HCT116 (cell line): ENCODE measurements at regions not wholly inside any gene's neighbourhood (a gene's known extent, or its start where the extent isn't known, plus 50 kb on each side); places are given as distances from the start of the nearest gene placed in this dataset.
A peak's percentile ranks its signal among the peaks of the same experiment; 100 is the strongest.

ENCODE experiments used
- ATAC-seq: fragments of 200-7000 bp; cut with Tn5 transposase; 2 replicates; pipeline ENCODE4 v1.9.1; 2020; ENCODE audit warnings: mild to moderate bottlenecking, moderate library complexity
- BruUV-seq: library from RNA; stranded (reverse); fragments of 400-500 nt; replicated peaks from 2 replicates; lab custom pipeline; 2021; lab: Mats Ljungman, UMichigan
- CTCF ChIA-PET: fragments of 300-600 bp; sonication (Branson Sonifier 250); formaldehyde crosslinking; loops from one replicate; lab custom pipeline; 2021; ENCODE audit warnings: antibody characterized with exemption; lab: Charles Lee
- POLR2A ChIA-PET: fragments of 300-600, 350-600 bp; sonication (Branson Sonifier 250); formaldehyde crosslinking; loops from one replicate; lab custom pipeline; 2021; ENCODE audit warnings: antibody characterized with exemption; lab: Charles Lee
- RAD21 ChIA-PET, 2 experiments: fragments of 300-600 bp; sonication (Branson Sonifier 250); formaldehyde crosslinking; loops; one replicate each; lab custom pipeline; 2023; ENCODE audit warnings: low total read pairs in 2 of 2; ENCODE audit not compliant: uncharacterized antibody in 2 of 2, unreplicated experiment in 2 of 2, low non-redundant PET in 1 of 2; lab: Charles Lee
- DNase-seq: peaks from one replicate; pipeline ENCODE4 v3.0.0-alpha.2; 2010; ENCODE audit warnings: low read depth, low spot score
- H2AFZ ChIP-seq: fragments of 200-600 bp; shearing (Covaris generic), sonication (generic); 2 replicates; pipeline ENCODE4 v1.6.1; 2017; ENCODE audit warnings: low read depth, mixed run types, mixed read lengths, antibody characterized with exemption, low read length; ENCODE audit not compliant: poor library complexity, severe bottlenecking
- H3K27ac ChIP-seq: 2 replicates; pipeline ENCODE4 v1.5.1; 2012; ENCODE audit warnings: low read depth, low read length
- H3K27me3 ChIP-seq: fragments of 200-600 bp; sonication (generic); 2 replicates; pipeline ENCODE4 v1.6.1; 2016; ENCODE audit warnings: mixed run types, low read length, mixed read lengths; ENCODE audit not compliant: insufficient read depth
- H3K36me3 ChIP-seq, 2 experiments: fragments of 200-500 bp in 1 of 2; fragments of 200-600 bp in 1 of 2; sonication (Bioruptor generic) in 1 of 2; sonication (generic) in 1 of 2; 2 replicates each; pipeline versions ENCODE4 v1.5.1 to v1.6.1; 2014 to 2016; ENCODE audit warnings: low read length in 2 of 2, inconsistent platforms in 1 of 2, mixed read lengths in 1 of 2, mixed run types in 1 of 2; ENCODE audit not compliant: insufficient read depth in 2 of 2, control insufficient read depth in 1 of 2
- H3K4me1 ChIP-seq, 2 experiments: fragments of 200-600 bp in 1 of 2; sonication (generic) in 1 of 2; 2 replicates each; pipeline versions ENCODE4 v1.5.1 to v1.6.1; 2012 to 2017; ENCODE audit warnings: low read length in 2 of 2, inconsistent platforms in 1 of 2, mild to moderate bottlenecking in 1 of 2, mixed read lengths in 1 of 2, mixed run types in 1 of 2, moderate library complexity in 1 of 2; ENCODE audit not compliant: insufficient read depth in 2 of 2, control insufficient read depth in 1 of 2
- H3K4me2 ChIP-seq: fragments of 200-600 bp; sonication (generic); 2 replicates; pipeline ENCODE4 v1.6.1; 2017; ENCODE audit warnings: mixed run types, low read length, mixed read lengths
- H3K4me3 ChIP-seq, 2 experiments: fragments of 200-600 bp in 1 of 2; sonication (generic) in 1 of 2; replicated peaks in 1 of 2; 2 replicates each; pipeline ENCODE4 v1.5.1; 2011 to 2016; ENCODE audit warnings: low read length in 2 of 2, control low read depth in 1 of 2, low read depth in 1 of 2, mild to moderate bottlenecking in 1 of 2, mixed read lengths in 1 of 2, mixed run types in 1 of 2
- H3K79me2 ChIP-seq: fragments of 200-600 bp; sonication (generic); 2 replicates; pipeline ENCODE4 v1.6.1; 2017; ENCODE audit warnings: mild to moderate bottlenecking, mixed run types, low read length, moderate library complexity, mixed read lengths; ENCODE audit not compliant: insufficient read depth
- H3K9ac ChIP-seq: fragments of 200-600 bp; sonication (generic); 2 replicates; pipeline ENCODE4 v1.6.1; 2016; ENCODE audit warnings: low read length, mixed read lengths
- H3K9me2 ChIP-seq: fragments of 200-600 bp; sonication (generic), shearing (Covaris generic); 2 replicates; pipeline ENCODE4 v1.6.1; 2017; ENCODE audit warnings: mixed run types, mild to moderate bottlenecking, moderate library complexity; ENCODE audit not compliant: insufficient read depth
- H3K9me3 ChIP-seq, 2 experiments: fragments of 200-500 bp in 1 of 2; fragments of 200-600 bp in 1 of 2; sonication (Bioruptor generic) in 1 of 2; sonication (generic) in 1 of 2; 2 replicates each; pipeline ENCODE4 v1.6.1; 2014 to 2017; ENCODE audit warnings: low read length in 2 of 2, mixed read lengths in 2 of 2, inconsistent platforms in 1 of 2, low read depth in 1 of 2, mild to moderate bottlenecking in 1 of 2, mixed run types in 1 of 2, moderate library complexity in 1 of 2; ENCODE audit not compliant: control insufficient read depth in 1 of 2, insufficient read depth in 1 of 2
- H4K20me1 ChIP-seq: fragments of 200-600 bp; sonication (generic), shearing (Covaris generic); 2 replicates; pipeline ENCODE4 v1.6.1; 2017; ENCODE audit warnings: mixed run types, mild to moderate bottlenecking, moderate library complexity; ENCODE audit not compliant: insufficient read depth
- CBX3 ChIP-seq: IDR thresholded peaks from 2 replicates; pipeline ENCODE4 v1.6.1; 2012; ENCODE audit warnings: low read depth
- CEBPB ChIP-seq: IDR thresholded peaks from 2 replicates; pipeline ENCODE4 v1.6.1; 2012; ENCODE audit warnings: low read depth
- EGR1 ChIP-seq: IDR thresholded peaks from 2 replicates; pipeline ENCODE4 v1.6.1; 2012; ENCODE audit warnings: low read depth
- ELF1 ChIP-seq: IDR thresholded peaks from 2 replicates; pipeline ENCODE4 v1.6.1; 2012; ENCODE audit warnings: low read depth, borderline replicate concordance
- EZH2phosphoT487 ChIP-seq: fragments of 200-600 bp; IDR thresholded peaks from 2 replicates; pipeline ENCODE4 v1.6.1; 2018; ENCODE audit warnings: antibody characterized with exemption, borderline replicate concordance
- FOSL1 ChIP-seq: IDR thresholded peaks from 2 replicates; pipeline ENCODE4 v1.6.1; 2012; ENCODE audit warnings: low read depth
- JUND ChIP-seq: IDR thresholded peaks from 2 replicates; pipeline ENCODE4 v1.6.1; 2012
- POLR2A ChIP-seq: IDR thresholded peaks from 2 replicates; pipeline ENCODE4 v1.7.0; 2011; ENCODE audit warnings: borderline replicate concordance; ENCODE audit not compliant: insufficient read depth, insufficient read length; ENCODE audit errors: extremely low read depth
- POLR2AphosphoS5 ChIP-seq: IDR thresholded peaks from 2 replicates; pipeline ENCODE4 v1.6.1; 2011; ENCODE audit warnings: mild to moderate bottlenecking, low read depth, low read length, moderate library complexity
- SIN3A ChIP-seq: IDR thresholded peaks from 2 replicates; pipeline ENCODE4 v1.6.1; 2012; ENCODE audit warnings: low read depth
- SP1 ChIP-seq: IDR thresholded peaks from 2 replicates; pipeline ENCODE4 v1.6.1; 2012; ENCODE audit warnings: low read depth
- SRF ChIP-seq: IDR thresholded peaks from 2 replicates; pipeline ENCODE4 v1.6.1; 2012; ENCODE audit warnings: low read depth
- TCF7L2 ChIP-seq: IDR thresholded peaks from 2 replicates; pipeline ENCODE4 v1.7.0; 2011; ENCODE audit warnings: borderline replicate concordance, inconsistent platforms; ENCODE audit not compliant: insufficient read depth, insufficient read length; ENCODE audit errors: extremely low read depth
- ZFX ChIP-seq: fragments of 450-650 bp; IDR thresholded peaks from 2 replicates; pipeline ENCODE4 v1.6.1; 2017
- intact Hi-C: fragments of 100-400 bp; cut with micrococcal nuclease; formaldehyde crosslinking; loops from 2 replicates; pipeline ENCODE4 v1.10.0; 2022
- TF ChIP-seq, protein P1 (sequence below): IDR thresholded peaks from 2 replicates; pipeline ENCODE4 v1.6.1; 2012
- TF ChIP-seq, protein P2 (sequence below): IDR thresholded peaks from 2 replicates; pipeline ENCODE4 v1.6.1; 2011; ENCODE audit warnings: mild to moderate bottlenecking, low read length, moderate library complexity; ENCODE audit not compliant: insufficient replicate concordance; ENCODE audit errors: extremely low read depth
- TF ChIP-seq, protein P3 (sequence below): IDR thresholded peaks from 2 replicates; pipeline ENCODE4 v1.6.1; 2012; ENCODE audit warnings: low read depth
- TF ChIP-seq, protein P4 (sequence below), 3 experiments: fragments of 200-600 bp in 1 of 3; sonication (generic) in 1 of 3; IDR thresholded peaks in 2 of 3; conservative IDR thresholded peaks in 1 of 3; 2 replicates each; pipeline ENCODE4 v1.5.1; 2012 to 2017; ENCODE audit warnings: low read depth in 2 of 3, low read length in 2 of 3, antibody characterized with exemption in 1 of 3, borderline replicate concordance in 1 of 3, control low read depth in 1 of 3, mild to moderate bottlenecking in 1 of 3, mixed read lengths in 1 of 3, mixed run types in 1 of 3, moderate library complexity in 1 of 3; ENCODE audit not compliant: insufficient read depth in 1 of 3

DNA sequence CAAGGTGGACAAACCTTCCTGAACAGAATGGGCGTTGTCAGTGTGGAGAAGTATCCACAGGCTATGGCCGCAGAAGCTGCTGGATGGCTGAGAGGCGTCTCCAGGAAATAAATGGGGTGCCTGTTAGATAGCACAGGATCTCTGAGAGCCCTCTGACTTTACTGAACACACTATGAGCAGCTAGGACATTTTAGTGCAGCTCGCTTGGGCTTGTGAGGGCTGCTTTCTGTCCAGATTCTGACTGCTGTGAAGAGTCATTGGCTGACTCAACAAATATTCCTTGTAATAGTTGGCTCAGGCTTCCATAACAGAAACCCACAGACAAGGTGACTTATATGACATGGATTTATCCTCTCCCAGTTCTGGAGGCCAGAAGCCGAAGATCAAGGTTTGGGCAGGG is 100.2 kb upstream of the SNTG2 start:
- Histone ChIP-seq H3K4me2 (no peak overlapping the region), H2AFZ (no peak overlapping the region), H3K79me2 (no peaks in the 10 kb centered on the region), H3K27me3 (0 out of 2 replicates have a peak, but pooled peaks cover 5% of the 10 kb centered on the region), H3K4me3 (no peak overlapping the region), H3K4me1 (no peaks in the 10 kb centered on the region), H4K20me1 (no peaks in the 10 kb centered on the region), H3K9ac (no peak overlapping the region), H3K9me2 (no peaks in the 10 kb centered on the region), H3K36me3 (no peaks in the 10 kb centered on the region), H3K9me3 (no peaks in the 10 kb centered on the region), H3K27ac (no peak overlapping the region)
- RAD21 ChIA-PET: no interaction called here
- no TSS peak for BruUV-seq
- 0 out of 2 replicates have a peak, but pooled peaks have one; percentile 16 for ATAC-seq
- intact Hi-C loops: loop anchor here (5.0 kb wide), 1 partner anchor 292 kb away; no protein-coding TSS in a partner anchor
- DNase-seq: no peak
- CTCF ChIA-PET: no interaction called here
- POLR2A ChIA-PET: no interaction called here
- TF ChIP-seq SP1 (no peak), SIN3A (no peak), CEBPB (no peak), POLR2AphosphoS5 (no peak), CBX3 (no peak), SRF (no peak), FOSL1 (no peak), EZH2phosphoT487 (no peak), EGR1 (no peak), JUND (no peak), POLR2A (no peak), ZFX (no peak), ELF1 (no peak), TCF7L2 (no peak)
- TF ChIP-seq, protein P1, sequence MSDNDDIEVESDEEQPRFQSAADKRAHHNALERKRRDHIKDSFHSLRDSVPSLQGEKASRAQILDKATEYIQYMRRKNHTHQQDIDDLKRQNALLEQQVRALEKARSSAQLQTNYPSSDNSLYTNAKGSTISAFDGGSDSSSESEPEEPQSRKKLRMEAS: no peak
- TF ChIP-seq, protein P2, sequence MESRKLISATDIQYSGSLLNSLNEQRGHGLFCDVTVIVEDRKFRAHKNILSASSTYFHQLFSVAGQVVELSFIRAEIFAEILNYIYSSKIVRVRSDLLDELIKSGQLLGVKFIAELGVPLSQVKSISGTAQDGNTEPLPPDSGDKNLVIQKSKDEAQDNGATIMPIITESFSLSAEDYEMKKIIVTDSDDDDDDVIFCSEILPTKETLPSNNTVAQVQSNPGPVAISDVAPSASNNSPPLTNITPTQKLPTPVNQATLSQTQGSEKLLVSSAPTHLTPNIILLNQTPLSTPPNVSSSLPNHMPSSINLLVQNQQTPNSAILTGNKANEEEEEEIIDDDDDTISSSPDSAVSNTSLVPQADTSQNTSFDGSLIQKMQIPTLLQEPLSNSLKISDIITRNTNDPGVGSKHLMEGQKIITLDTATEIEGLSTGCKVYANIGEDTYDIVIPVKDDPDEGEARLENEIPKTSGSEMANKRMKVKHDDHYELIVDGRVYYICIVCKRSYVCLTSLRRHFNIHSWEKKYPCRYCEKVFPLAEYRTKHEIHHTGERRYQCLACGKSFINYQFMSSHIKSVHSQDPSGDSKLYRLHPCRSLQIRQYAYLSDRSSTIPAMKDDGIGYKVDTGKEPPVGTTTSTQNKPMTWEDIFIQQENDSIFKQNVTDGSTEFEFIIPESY: no peak
- TF ChIP-seq, protein P3, sequence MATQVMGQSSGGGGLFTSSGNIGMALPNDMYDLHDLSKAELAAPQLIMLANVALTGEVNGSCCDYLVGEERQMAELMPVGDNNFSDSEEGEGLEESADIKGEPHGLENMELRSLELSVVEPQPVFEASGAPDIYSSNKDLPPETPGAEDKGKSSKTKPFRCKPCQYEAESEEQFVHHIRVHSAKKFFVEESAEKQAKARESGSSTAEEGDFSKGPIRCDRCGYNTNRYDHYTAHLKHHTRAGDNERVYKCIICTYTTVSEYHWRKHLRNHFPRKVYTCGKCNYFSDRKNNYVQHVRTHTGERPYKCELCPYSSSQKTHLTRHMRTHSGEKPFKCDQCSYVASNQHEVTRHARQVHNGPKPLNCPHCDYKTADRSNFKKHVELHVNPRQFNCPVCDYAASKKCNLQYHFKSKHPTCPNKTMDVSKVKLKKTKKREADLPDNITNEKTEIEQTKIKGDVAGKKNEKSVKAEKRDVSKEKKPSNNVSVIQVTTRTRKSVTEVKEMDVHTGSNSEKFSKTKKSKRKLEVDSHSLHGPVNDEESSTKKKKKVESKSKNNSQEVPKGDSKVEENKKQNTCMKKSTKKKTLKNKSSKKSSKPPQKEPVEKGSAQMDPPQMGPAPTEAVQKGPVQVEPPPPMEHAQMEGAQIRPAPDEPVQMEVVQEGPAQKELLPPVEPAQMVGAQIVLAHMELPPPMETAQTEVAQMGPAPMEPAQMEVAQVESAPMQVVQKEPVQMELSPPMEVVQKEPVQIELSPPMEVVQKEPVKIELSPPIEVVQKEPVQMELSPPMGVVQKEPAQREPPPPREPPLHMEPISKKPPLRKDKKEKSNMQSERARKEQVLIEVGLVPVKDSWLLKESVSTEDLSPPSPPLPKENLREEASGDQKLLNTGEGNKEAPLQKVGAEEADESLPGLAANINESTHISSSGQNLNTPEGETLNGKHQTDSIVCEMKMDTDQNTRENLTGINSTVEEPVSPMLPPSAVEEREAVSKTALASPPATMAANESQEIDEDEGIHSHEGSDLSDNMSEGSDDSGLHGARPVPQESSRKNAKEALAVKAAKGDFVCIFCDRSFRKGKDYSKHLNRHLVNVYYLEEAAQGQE: no peak
- TF ChIP-seq, protein P4, sequence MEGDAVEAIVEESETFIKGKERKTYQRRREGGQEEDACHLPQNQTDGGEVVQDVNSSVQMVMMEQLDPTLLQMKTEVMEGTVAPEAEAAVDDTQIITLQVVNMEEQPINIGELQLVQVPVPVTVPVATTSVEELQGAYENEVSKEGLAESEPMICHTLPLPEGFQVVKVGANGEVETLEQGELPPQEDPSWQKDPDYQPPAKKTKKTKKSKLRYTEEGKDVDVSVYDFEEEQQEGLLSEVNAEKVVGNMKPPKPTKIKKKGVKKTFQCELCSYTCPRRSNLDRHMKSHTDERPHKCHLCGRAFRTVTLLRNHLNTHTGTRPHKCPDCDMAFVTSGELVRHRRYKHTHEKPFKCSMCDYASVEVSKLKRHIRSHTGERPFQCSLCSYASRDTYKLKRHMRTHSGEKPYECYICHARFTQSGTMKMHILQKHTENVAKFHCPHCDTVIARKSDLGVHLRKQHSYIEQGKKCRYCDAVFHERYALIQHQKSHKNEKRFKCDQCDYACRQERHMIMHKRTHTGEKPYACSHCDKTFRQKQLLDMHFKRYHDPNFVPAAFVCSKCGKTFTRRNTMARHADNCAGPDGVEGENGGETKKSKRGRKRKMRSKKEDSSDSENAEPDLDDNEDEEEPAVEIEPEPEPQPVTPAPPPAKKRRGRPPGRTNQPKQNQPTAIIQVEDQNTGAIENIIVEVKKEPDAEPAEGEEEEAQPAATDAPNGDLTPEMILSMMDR (IDR thresholded peaks at IDR 0.05 in 2 of 3, conservative IDR thresholded peaks at IDR 0.05 in 1 of 3; ENCODE audit: borderline replicate concordance in 1 of 3, insufficient read depth in 1 of 3, low read depth in 2 of 3, low read length in 2 of 3): no peak
